Smooth muscle cell (in vitro differentiated cells): ENCODE measurements at regions not wholly inside any gene's neighbourhood (a gene's known extent, or its start where the extent isn't known, plus 50 kb on each side); places are given as distances from the start of the nearest gene placed in this dataset.
"Not testable (repeated sequence)": the region's sequence is repeated elsewhere in the genome, so short reads cannot be mapped to it uniquely, and the experiment has no call there.

Source experiments
- DNase-seq: peaks from one replicate; lab custom pipeline; 2025; ENCODE audit not compliant: unreplicated experiment; lab: John Stamatoyannopoulos, UW
- H2AFZ ChIP-seq: fragments of 200-600 bp; sonication (generic); 2 replicates; pipeline ENCODE4 v1.6.0; 2016; ENCODE audit warnings: antibody characterized with exemption, low read depth, mild to moderate bottlenecking
- H3F3A ChIP-seq: fragments of 200-600 bp; sonication (generic); 2 replicates; pipeline ENCODE4 v1.6.0; 2017; ENCODE audit warnings: antibody characterized with exemption, low read depth
- H3K27ac ChIP-seq: fragments of 200-600 bp; sonication (generic); 2 replicates; pipeline ENCODE4 v1.5.1; 2016; ENCODE audit warnings: low read depth, mild to moderate bottlenecking
- H3K27me3 ChIP-seq: fragments of 200-600 bp; sonication (generic); 2 replicates; pipeline ENCODE4 v1.6.1; 2016; ENCODE audit warnings: low read depth, mild to moderate bottlenecking
- H3K36me3 ChIP-seq: fragments of 200-600 bp; sonication (generic); 2 replicates; pipeline ENCODE4 v1.5.1; 2016; ENCODE audit warnings: low read depth
- H3K4me1 ChIP-seq: fragments of 200-600 bp; sonication (generic); 2 replicates; pipeline ENCODE4 v1.5.1; 2016; ENCODE audit warnings: low read depth
- H3K4me2 ChIP-seq: fragments of 200-600 bp; sonication (generic); 2 replicates; pipeline ENCODE4 v1.6.0; 2016; ENCODE audit warnings: mild to moderate bottlenecking
- H3K4me3 ChIP-seq: fragments of 200-600 bp; sonication (generic); 2 replicates; pipeline ENCODE4 v1.5.1; 2016; ENCODE audit warnings: mild to moderate bottlenecking
- H3K79me2 ChIP-seq: fragments of 200-600 bp; sonication (generic); 2 replicates; pipeline ENCODE4 v1.6.0; 2016; ENCODE audit warnings: low read depth, mild to moderate bottlenecking
- H3K9ac ChIP-seq: fragments of 200-600 bp; sonication (generic); 2 replicates; pipeline ENCODE4 v1.6.0; 2016; ENCODE audit warnings: low read depth
- H3K9me3 ChIP-seq: fragments of 200-600 bp; sonication (generic); replicated peaks from 2 replicates; pipeline ENCODE4 v1.5.1; 2016; ENCODE audit warnings: low read depth
- H4K20me1 ChIP-seq: fragments of 200-600 bp; sonication (generic); 2 replicates; pipeline ENCODE4 v1.6.0; 2016; ENCODE audit warnings: low read depth
- CTCF ChIP-seq: fragments of 200-600 bp; sonication (generic); IDR thresholded peaks from 2 replicates; pipeline ENCODE4 v1.5.1; 2017; ENCODE audit warnings: borderline replicate concordance, mild to moderate bottlenecking, antibody characterized with exemption; ENCODE audit not compliant: insufficient read depth, poor library complexity, severe bottlenecking
- WGBS: methylation state at CpG from one replicate; pipeline ENCODE4 v1.1.7; 2016; ENCODE audit warnings: low lambda C conversion rate; 5-methylcytosine and 5-hydroxymethylcytosine counted together

GRCh38 chr12:84161296-84161695, 751.3 kb downstream of the SLC6A15 start:
- Histone ChIP-seq H3K4me1 (peaks cover 6% of the 10 kb centered on the region), H3K27me3 (no peaks in the 10 kb centered on the region), H3K79me2 (no peaks in the 10 kb centered on the region), H3K27ac (no peak overlapping the region), H3K9ac (no peak overlapping the region), H3K36me3 (no peaks in the 10 kb centered on the region), H3K4me3 (no peak overlapping the region), H2AFZ (no peak overlapping the region), H3K4me2 (no peak overlapping the region), H4K20me1 (no peaks in the 10 kb centered on the region), H3K9me3 (no peaks in the 10 kb centered on the region), H3F3A (no peaks in the 10 kb centered on the region)
- no peak for TF ChIP-seq CTCF
- WGBS = 95% methylated on average over 2 of the region's 2 CpGs
- no peak for DNase-seq

- Histone ChIP-seq H3F3A (peaks cover 3% of the 10 kb centered on the region), H3K27ac (no peak overlapping the region), H3K36me3 (no peaks in the 10 kb centered on the region), H4K20me1 (no peaks in the 10 kb centered on the region), H3K4me3 (no peak overlapping the region), H3K27me3 (no peaks in the 10 kb centered on the region), H2AFZ (peak overlapping the region; percentile 80), H3K79me2 (no peaks in the 10 kb centered on the region), H3K9ac (no peak overlapping the region), H3K4me1 (peaks cover 13% of the 10 kb centered on the region), H3K9me3 (no peaks in the 10 kb centered on the region), H3K4me2 (peak overlapping the region; percentile 31)
- DNase-seq = no peak
- 82% methylated on average over 1 of the region's 1 CpG for WGBS
- no peak for TF ChIP-seq CTCF
Observed at GRCh38 chr12:84159260-84159659, 753.3 kb downstream of the SLC6A15 start.

GRCh38 chr12:84157170-84157569, 755.4 kb downstream of the SLC6A15 start:
- Histone ChIP-seq H3K27me3 (no peaks in the 10 kb centered on the region), H3K36me3 (no peaks in the 10 kb centered on the region), H3K9me3 (no peaks in the 10 kb centered on the region), H3K4me3 (no peak overlapping the region), H3K4me2 (no peak overlapping the region), H3K4me1 (peaks cover 13% of the 10 kb centered on the region), H3F3A (peaks cover 3% of the 10 kb centered on the region), H3K9ac (no peak overlapping the region), H3K79me2 (no peaks in the 10 kb centered on the region), H4K20me1 (no peaks in the 10 kb centered on the region), H2AFZ (no peak overlapping the region), H3K27ac (peak overlapping the region; percentile 56)
- no peak for DNase-seq
- no peak for TF ChIP-seq CTCF
- 59% methylated on average over 1 of the region's 1 CpG for WGBS

- H2AFZ ChIP-seq, H3F3A ChIP-seq, H3K9me3 ChIP-seq, H3K4me3 ChIP-seq, H3K79me2 ChIP-seq, DNase-seq, H3K9ac ChIP-seq, H3K36me3 ChIP-seq, H4K20me1 ChIP-seq, H3K4me2 ChIP-seq, H3K27me3 ChIP-seq: not testable (repeated sequence)
- Histone ChIP-seq H3K4me1 (peaks cover 13% of the 10 kb centered on the region), H3K27ac (peak overlapping the region; percentile 56)
- 92% methylated on average over 28 of the region's 30 CpGs for WGBS
Observed at GRCh38 chr12:84154991-84155930, 757.3 kb downstream of the SLC6A15 start.

- 60% methylated on average over 15 of the region's 15 CpGs for WGBS
- H3K79me2 ChIP-seq, H3K4me3 ChIP-seq, H3F3A ChIP-seq, H3K36me3 ChIP-seq, H3K27ac ChIP-seq, H3K4me2 ChIP-seq, H2AFZ ChIP-seq, H3K27me3 ChIP-seq, H3K9me3 ChIP-seq, H3K9ac ChIP-seq, H4K20me1 ChIP-seq, DNase-seq: not testable (repeated sequence)
- peaks cover 13% of the 10 kb centered on the region for H3K4me1 ChIP-seq
Observed at GRCh38 chr12:84154439-84154990, 758.1 kb downstream of the SLC6A15 start.
